ENCODE measurements at regions not wholly inside any gene's neighbourhood (a gene's known extent, or its start where the extent isn't known, plus 50 kb on each side); places are given as distances from the start of the nearest gene placed in this dataset.
"Not testable (repeated sequence)": the region's sequence is repeated elsewhere in the genome, so short reads cannot be mapped to it uniquely, and the experiment has no call there.

DNA sequence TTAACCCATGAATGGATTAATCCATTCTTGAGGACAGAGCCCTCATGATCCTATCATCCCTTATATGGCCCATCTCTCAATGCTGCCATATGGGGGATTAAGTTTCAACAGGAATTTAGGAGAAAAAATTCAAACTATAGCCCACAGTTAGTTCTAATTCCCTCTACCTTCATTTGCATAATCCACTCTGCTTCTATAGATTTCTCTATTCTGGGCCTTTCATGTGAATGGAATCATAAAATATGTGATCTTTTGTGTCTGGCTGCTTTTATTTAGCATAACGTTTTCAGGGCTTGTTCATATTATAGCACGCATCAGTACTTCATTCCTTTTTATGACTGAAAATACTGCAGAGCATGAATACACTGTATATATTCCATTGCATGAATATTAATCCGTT is 55.4 kb downstream of the CTSL start:
- no peak for ATAC-seq
- no peak for TF ChIP-seq ZFP3 (CRISPR knock-in tag; IDR thresholded peaks at IDR 0.05)
- TF ChIP-seq RARB (CRISPR knock-in tag; IDR thresholded peaks at IDR 0.05): no peak

GRCh38 chr9:87783180-87783579 is 57.3 kb downstream of the CTSL start:
- ATAC-seq: no peak
- TF ChIP-seq ZNF70 (CRISPR knock-in tag; IDR thresholded peaks at IDR 0.05): no peak

- ATAC-seq: not testable (repeated sequence)
Measured at GRCh38 chr9:87785315-87785970, 59.5 kb downstream of the CTSL start.

GRCh38 chr9:87786423-87786822 is 60.5 kb downstream of the CTSL start:
- no peak for ATAC-seq
- TF ChIP-seq, protein P1, sequence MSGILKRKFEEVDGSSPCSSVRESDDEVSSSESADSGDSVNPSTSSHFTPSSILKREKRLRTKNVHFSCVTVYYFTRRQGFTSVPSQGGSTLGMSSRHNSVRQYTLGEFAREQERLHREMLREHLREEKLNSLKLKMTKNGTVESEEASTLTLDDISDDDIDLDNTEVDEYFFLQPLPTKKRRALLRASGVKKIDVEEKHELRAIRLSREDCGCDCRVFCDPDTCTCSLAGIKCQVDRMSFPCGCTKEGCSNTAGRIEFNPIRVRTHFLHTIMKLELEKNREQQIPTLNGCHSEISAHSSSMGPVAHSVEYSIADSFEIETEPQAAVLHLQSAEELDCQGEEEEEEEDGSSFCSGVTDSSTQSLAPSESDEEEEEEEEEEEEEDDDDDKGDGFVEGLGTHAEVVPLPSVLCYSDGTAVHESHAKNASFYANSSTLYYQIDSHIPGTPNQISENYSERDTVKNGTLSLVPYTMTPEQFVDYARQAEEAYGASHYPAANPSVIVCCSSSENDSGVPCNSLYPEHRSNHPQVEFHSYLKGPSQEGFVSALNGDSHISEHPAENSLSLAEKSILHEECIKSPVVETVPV (CRISPR knock-in tag; IDR thresholded peaks at IDR 0.05): no peak
- TF ChIP-seq GLIS3 (CRISPR knock-in tag; IDR thresholded peaks at IDR 0.05): no peak

GRCh38 chr9:87786876-87787275 is 61.0 kb downstream of the CTSL start:
- no peak for TF ChIP-seq TOX (CRISPR knock-in tag; IDR thresholded peaks at IDR 0.05; ENCODE audit: borderline replicate concordance)
- no peak for ATAC-seq

DNA sequence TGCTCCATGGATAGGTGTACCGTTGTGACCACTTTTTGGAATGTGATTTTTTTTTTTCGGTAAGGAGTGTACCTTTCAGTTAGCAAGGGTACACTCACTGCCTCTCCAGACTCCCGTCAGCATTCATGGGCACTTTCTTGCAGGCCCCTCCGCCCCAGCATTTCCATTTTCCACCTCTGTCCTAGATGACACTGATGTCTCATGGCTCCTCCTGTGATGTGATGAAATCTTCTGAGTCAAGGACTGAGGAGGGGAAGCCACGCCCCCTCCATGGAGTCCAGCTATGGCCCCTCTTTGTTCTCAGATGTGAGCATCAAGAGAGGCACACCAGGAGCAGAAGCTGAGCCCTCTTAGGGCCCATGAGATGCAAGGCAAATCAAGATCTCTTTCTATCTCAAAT is 61.8 kb downstream of the CTSL start:
- ATAC-seq: no peak

DNA sequence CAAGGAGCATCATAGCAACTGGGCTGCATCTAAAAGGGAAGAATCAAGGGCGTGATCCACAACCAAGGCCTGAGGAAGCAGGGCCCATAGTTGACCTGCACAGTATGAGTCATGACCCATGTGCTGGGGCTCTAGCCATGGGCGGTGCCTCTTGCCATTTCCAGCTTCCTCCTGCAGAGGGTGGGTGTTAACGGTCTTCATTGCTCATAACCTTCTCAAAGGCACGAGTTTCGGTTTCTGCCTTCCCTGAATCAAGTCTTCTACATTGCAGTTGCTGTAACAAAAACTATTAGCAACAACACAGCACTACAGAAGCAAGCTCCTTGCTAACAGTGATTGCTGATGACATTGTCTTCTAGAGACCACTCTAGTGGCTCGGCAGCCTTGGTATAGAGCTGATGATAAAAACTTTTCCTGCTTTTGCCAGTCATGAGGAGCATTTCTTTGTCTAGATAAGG is 66.9 kb downstream of the CTSL start:
- peak; percentile 32; the same call in 1 of the 3 replicates for ATAC-seq
- TF ChIP-seq, protein P2, sequence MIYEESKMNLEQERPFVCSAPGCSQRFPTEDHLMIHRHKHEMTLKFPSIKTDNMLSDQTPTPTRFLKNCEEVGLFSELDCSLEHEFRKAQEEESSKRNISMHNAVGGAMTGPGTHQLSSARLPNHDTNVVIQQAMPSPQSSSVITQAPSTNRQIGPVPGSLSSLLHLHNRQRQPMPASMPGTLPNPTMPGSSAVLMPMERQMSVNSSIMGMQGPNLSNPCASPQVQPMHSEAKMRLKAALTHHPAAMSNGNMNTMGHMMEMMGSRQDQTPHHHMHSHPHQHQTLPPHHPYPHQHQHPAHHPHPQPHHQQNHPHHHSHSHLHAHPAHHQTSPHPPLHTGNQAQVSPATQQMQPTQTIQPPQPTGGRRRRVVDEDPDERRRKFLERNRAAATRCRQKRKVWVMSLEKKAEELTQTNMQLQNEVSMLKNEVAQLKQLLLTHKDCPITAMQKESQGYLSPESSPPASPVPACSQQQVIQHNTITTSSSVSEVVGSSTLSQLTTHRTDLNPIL (CRISPR knock-in tag; IDR thresholded peaks at IDR 0.05; ENCODE audit: low read depth): no peak
- TF ChIP-seq ZNF565 (CRISPR knock-in tag; conservative IDR thresholded peaks at IDR 0.05; ENCODE audit: low read depth) (no peak), ZFP30 (CRISPR knock-in tag; IDR thresholded peaks at IDR 0.05) (no peak)

More for the DNA sequence above, 61.8 kb downstream of the CTSL start:
- no peak for TF ChIP-seq GLIS3 (CRISPR knock-in tag; IDR thresholded peaks at IDR 0.05)
- TF ChIP-seq TOX (CRISPR knock-in tag; IDR thresholded peaks at IDR 0.05; ENCODE audit: borderline replicate concordance): no peak
- TF ChIP-seq ZFP3 (CRISPR knock-in tag; IDR thresholded peaks at IDR 0.05): no peak
- TF ChIP-seq TCF4 (CRISPR knock-in tag; IDR thresholded peaks at IDR 0.05; ENCODE audit: borderline replicate concordance): no peak
- no peak for TF ChIP-seq CSDC2 (CRISPR knock-in tag; IDR thresholded peaks at IDR 0.05)

GRCh38 chr9:87793292-87793691 is 67.4 kb downstream of the CTSL start:
- no peak for ATAC-seq
- TF ChIP-seq ZNF8 (CRISPR knock-in tag; IDR thresholded peaks at IDR 0.05) (no peak), ZFP30 (CRISPR knock-in tag; IDR thresholded peaks at IDR 0.05) (no peak), TOX (CRISPR knock-in tag; IDR thresholded peaks at IDR 0.05; ENCODE audit: borderline replicate concordance) (no peak), ZC3H10 (CRISPR knock-in tag; IDR thresholded peaks at IDR 0.05) (no peak), OSR1 (CRISPR knock-in tag; IDR thresholded peaks at IDR 0.05) (no peak), ESRRG (CRISPR knock-in tag; IDR thresholded peaks at IDR 0.05) (no peak)
- TF ChIP-seq, protein P1 (CRISPR knock-in tag; IDR thresholded peaks at IDR 0.05): no peak

GRCh38 chr9:87795178-87795577 is 69.3 kb downstream of the CTSL start:
- ATAC-seq: no peak
- no peak for TF ChIP-seq GLIS3 (CRISPR knock-in tag; IDR thresholded peaks at IDR 0.05)
- TF ChIP-seq ZNF8 (CRISPR knock-in tag; IDR thresholded peaks at IDR 0.05): no peak
- no peak for TF ChIP-seq ESRRG (CRISPR knock-in tag; IDR thresholded peaks at IDR 0.05)
- TF ChIP-seq ISL1 (CRISPR knock-in tag; IDR thresholded peaks at IDR 0.05): no peak
- TF ChIP-seq, protein P1 (CRISPR knock-in tag; IDR thresholded peaks at IDR 0.05): no peak
- no peak for TF ChIP-seq ZNF565 (CRISPR knock-in tag; conservative IDR thresholded peaks at IDR 0.05; ENCODE audit: low read depth)
- no peak for TF ChIP-seq ZFP30 (CRISPR knock-in tag; IDR thresholded peaks at IDR 0.05)
- TF ChIP-seq ZFP3 (CRISPR knock-in tag; IDR thresholded peaks at IDR 0.05): no peak
- no peak for TF ChIP-seq ARNTL (CRISPR knock-in tag; IDR thresholded peaks at IDR 0.05; ENCODE audit: borderline replicate concordance, low read depth)
- no peak for TF ChIP-seq BACH2 (CRISPR knock-in tag; IDR thresholded peaks at IDR 0.05; ENCODE audit: borderline replicate concordance)
- TF ChIP-seq, protein P2 (CRISPR knock-in tag; IDR thresholded peaks at IDR 0.05; ENCODE audit: low read depth): no peak
- no peak for TF ChIP-seq ZC3H10 (CRISPR knock-in tag; IDR thresholded peaks at IDR 0.05)

All from SK-N-SH treated with all-trans-retinoic acid at 6 μM for 48 hours (cell line).